ENCODE measurements at regions not wholly inside any gene's neighbourhood (a gene's known extent, or its start where the extent isn't known, plus 50 kb on each side); places are given as distances from the start of the nearest gene placed in this dataset.
A peak's percentile ranks its signal among the peaks of the same experiment; 100 is the strongest.

GRCh38 chr5:115378754-115379153 lies 82.3 kb upstream of the CCDC112 start:
- Histone ChIP-seq H3K36me3 (ENCODE audit: insufficient read depth in 1 of 2, low read depth in 1 of 2) (no peaks in the 10 kb centered on the region), H3K9me3 (no peaks in the 10 kb centered on the region), H3K4me3 (no peak overlapping the region), H3K4me1 (peaks cover 45% of the 10 kb centered on the region), H3K27me3 (ENCODE audit: insufficient read depth in 3 of 3, low read length in 2 of 3) (no peaks in the 10 kb centered on the region), H3K27ac (peak overlapping the region; percentile 80)
- intact Hi-C loops (cut with DNase I): loop anchor here (2.0 to 10.0 kb wide), 4 partner anchors 46 to 206 kb away; partner anchors contain the start of gene FEM1C (in 1 of the 2)
- ATAC-seq (no peak), DNase-seq (no peak)
- WGBS, 3 donors: 88 to 92% (median 90%) methylated on average over 2 of the region's 2 CpGs
- no peak for TF ChIP-seq CTCF (IDR thresholded peaks at IDR 0.05)

GRCh38 chr5:115377468-115378217 lies 81.2 kb upstream of the CCDC112 start:
- Histone ChIP-seq H3K4me3 (no peak overlapping the region), H3K36me3 (ENCODE audit: insufficient read depth in 1 of 2, low read depth in 1 of 2) (no peaks in the 10 kb centered on the region), H3K4me1 (peaks cover 47% of the 10 kb centered on the region), H3K27ac (peak overlapping the region; percentile 80), H3K9me3 (no peaks in the 10 kb centered on the region), H3K27me3 (ENCODE audit: insufficient read depth in 3 of 3, low read length in 2 of 3) (no peaks in the 10 kb centered on the region)
- ATAC-seq: peak; percentile 41 to 76 (median 59)
- WGBS, 3 donors: 30 to 52% (median 36%) methylated on average over 4 of the region's 4 CpGs
- DNase-seq: no peak
- intact Hi-C loops (cut with DNase I): loop anchor here (2.0 to 10.0 kb wide), 4 partner anchors 47 to 207 kb away; partner anchors contain the start of gene FEM1C (in 1 of the 2)
- peak; percentile 50 for TF ChIP-seq CTCF (IDR thresholded peaks at IDR 0.05)

- 24 to 30% (median 27%) methylated on average over 5 of the region's 5 CpGs for WGBS, 3 donors
- peak overlapping the region; percentile 80 for H3K27ac ChIP-seq
- peaks cover 54% of the 10 kb centered on the region for H3K4me1 ChIP-seq
- intact Hi-C loops (cut with DNase I): loop anchor here (5.0 to 10.0 kb wide), 3 partner anchors 49 to 209 kb away; partner anchors contain the start of gene FEM1C (in 1 of the 2)
- TF ChIP-seq CTCF (IDR thresholded peaks at IDR 0.05): no peak
- H3K27me3 ChIP-seq (ENCODE audit: insufficient read depth in 3 of 3, low read length in 2 of 3): no peaks in the 10 kb centered on the region
- DNase-seq: peak; percentile 63 to 79
- H3K4me3 ChIP-seq: no peak overlapping the region
- no peaks in the 10 kb centered on the region for H3K36me3 ChIP-seq (ENCODE audit: insufficient read depth in 1 of 2, low read depth in 1 of 2)
- H3K9me3 ChIP-seq: no peaks in the 10 kb centered on the region
- ATAC-seq: peak; percentile 87 to 95 (median 92)
These were observed 79.4 kb upstream of the CCDC112 start for GRCh38 chr5:115375893-115376292.

GRCh38 chr5:115374057-115374775 lies 77.8 kb upstream of the CCDC112 start:
- Histone ChIP-seq H3K4me3 (no peak overlapping the region), H3K36me3 (ENCODE audit: insufficient read depth in 1 of 2, low read depth in 1 of 2) (no peaks in the 10 kb centered on the region), H3K27ac (peak overlapping the region; percentile 80), H3K9me3 (no peaks in the 10 kb centered on the region), H3K27me3 (ENCODE audit: insufficient read depth in 3 of 3, low read length in 2 of 3) (no peaks in the 10 kb centered on the region), H3K4me1 (peaks cover 44% of the 10 kb centered on the region)
- WGBS, 3 donors: 87 to 91% (median 87%) methylated on average over 3 of the region's 3 CpGs
- TF ChIP-seq CTCF (IDR thresholded peaks at IDR 0.05): no peak
- DNase-seq (no peak), ATAC-seq (no peak)
- intact Hi-C loops (cut with DNase I): loop anchor here in 1 of 2 donors (5.0 to 10.0 kb wide), 3 partner anchors 51 to 211 kb away; no protein-coding TSS in a partner anchor

Data from psoas muscle (tissue), 7 donors.